ENCODE measurements at regions not wholly inside any gene's neighbourhood (a gene's known extent, or its start where the extent isn't known, plus 50 kb on each side); places are given as distances from the start of the nearest gene placed in this dataset.

GRCh38 chr13:21936674-21937073 is 265.8 kb downstream of the FGF9 start:
- TF ChIP-seq CTCF (IDR thresholded peaks at IDR 0.05; ENCODE audit: extremely low read depth in 1 of 2, insufficient read depth in 1 of 2, low read depth in 1 of 2, low read length in 2 of 2): no peak
- no peak for TF ChIP-seq EZH2 (IDR thresholded peaks at IDR 0.05; ENCODE audit: borderline replicate concordance, low read depth, low read length, severe bottlenecking)
- no peak for TF ChIP-seq POLR2A (IDR thresholded peaks at IDR 0.05; ENCODE audit: low read depth, low read length)
- TF ChIP-seq POLR2AphosphoS5 (IDR thresholded peaks at IDR 0.05; ENCODE audit: insufficient read depth, low read depth, low read length): no peak
- TF ChIP-seq MAX (IDR thresholded peaks at IDR 0.05; ENCODE audit: insufficient read depth, insufficient read length): no peak
- TF ChIP-seq MYC (IDR thresholded peaks at IDR 0.05; ENCODE audit: low read depth, low read length): no peak

Measured in endothelial cell of umbilical vein (primary cell).